ENCODE measurements at regions not wholly inside any gene's neighbourhood (a gene's known extent, or its start where the extent isn't known, plus 50 kb on each side); places are given as distances from the start of the nearest gene placed in this dataset.

- TF ChIP-seq CTCF (IDR thresholded peaks at IDR 0.05; ENCODE audit: insufficient read depth, low read depth, low read length) (no peak), EZH2 (IDR thresholded peaks at IDR 0.05; ENCODE audit: insufficient read depth, low read length) (no peak)
- Mint-ChIP-seq H3K27ac (ENCODE audit: unreplicated experiment) (no peak overlapping the region), H3K27me3 (ENCODE audit: low read depth, unreplicated experiment) (no peaks in the 10 kb centered on the region), H3K9me3 (ENCODE audit: unreplicated experiment) (no peaks in the 10 kb centered on the region), H3K36me3 (ENCODE audit: low read depth, unreplicated experiment) (no peaks in the 10 kb centered on the region), H3K4me3 (ENCODE audit: unreplicated experiment) (no peak overlapping the region), H3K4me1 (ENCODE audit: low read depth, unreplicated experiment) (peaks cover 17% of the 10 kb centered on the region)
- no peaks in the 10 kb centered on the region for H3K9me3 ChIP-seq (ENCODE audit: insufficient read depth, low read depth, low read length)
- no peaks in the 10 kb centered on the region for H3K27me3 ChIP-seq (ENCODE audit: insufficient read depth, low read length)
- peaks cover 14% of the 10 kb centered on the region for H3K4me1 ChIP-seq (ENCODE audit: insufficient read depth, low read length)
- H3K79me2 ChIP-seq (ENCODE audit: insufficient read depth, low read length) = no peaks in the 10 kb centered on the region
- no peaks in the 10 kb centered on the region for H4K20me1 ChIP-seq (ENCODE audit: insufficient read depth, low read length)
- no peak for FAIRE-seq
- no peak overlapping the region for H3K27ac ChIP-seq (ENCODE audit: low read depth, low read length)
- DNase-seq (ENCODE audit: low read depth) = no peak
- no peak overlapping the region for H3K4me3 ChIP-seq (ENCODE audit: insufficient read depth, low read depth, low read length)
- no peaks in the 10 kb centered on the region for H3K36me3 ChIP-seq (ENCODE audit: insufficient read depth, low read length)
- H3K9ac ChIP-seq (ENCODE audit: low read length) = no peak overlapping the region
- H3K4me2 ChIP-seq (ENCODE audit: low read length) = no peak overlapping the region
- H2AFZ ChIP-seq (ENCODE audit: low read depth, low read length) = no peak overlapping the region
These were observed 75.2 kb downstream of the EOMES start for GRCh38 chr3:27646896-27647295.

- no peak for DNase-seq (ENCODE audit: low read depth)
- Histone ChIP-seq H3K4me3 (ENCODE audit: insufficient read depth, low read depth, low read length) (no peak overlapping the region), H3K36me3 (ENCODE audit: insufficient read depth, low read length) (no peaks in the 10 kb centered on the region), H3K27ac (ENCODE audit: low read depth, low read length) (no peak overlapping the region), H3K4me1 (ENCODE audit: insufficient read depth, low read length) (peaks cover 14% of the 10 kb centered on the region), H3K9me3 (ENCODE audit: insufficient read depth, low read depth, low read length) (no peaks in the 10 kb centered on the region), H3K9ac (ENCODE audit: low read length) (no peak overlapping the region), H3K27me3 (ENCODE audit: insufficient read depth, low read length) (no peaks in the 10 kb centered on the region), H4K20me1 (ENCODE audit: insufficient read depth, low read length) (no peaks in the 10 kb centered on the region), H3K79me2 (ENCODE audit: insufficient read depth, low read length) (no peaks in the 10 kb centered on the region), H3K4me2 (ENCODE audit: low read length) (no peak overlapping the region), H2AFZ (ENCODE audit: low read depth, low read length) (no peak overlapping the region)
- H3K27me3 Mint-ChIP-seq (ENCODE audit: low read depth, unreplicated experiment) = no peaks in the 10 kb centered on the region
- H3K4me1 Mint-ChIP-seq (ENCODE audit: low read depth, unreplicated experiment) = peaks cover 17% of the 10 kb centered on the region
- no peak overlapping the region for H3K4me3 Mint-ChIP-seq (ENCODE audit: unreplicated experiment)
- H3K9me3 Mint-ChIP-seq (ENCODE audit: unreplicated experiment) = no peaks in the 10 kb centered on the region
- no peaks in the 10 kb centered on the region for H3K36me3 Mint-ChIP-seq (ENCODE audit: low read depth, unreplicated experiment)
- no peak for FAIRE-seq
- H3K27ac Mint-ChIP-seq (ENCODE audit: unreplicated experiment) = no peak overlapping the region
- no peak for TF ChIP-seq EZH2 (IDR thresholded peaks at IDR 0.05; ENCODE audit: insufficient read depth, low read length)
- TF ChIP-seq CTCF (IDR thresholded peaks at IDR 0.05; ENCODE audit: insufficient read depth, low read depth, low read length) = no peak
These were observed 77.2 kb downstream of the EOMES start for GRCh38 chr3:27644941-27645340.

- no peak for FAIRE-seq
- H3K9ac ChIP-seq (ENCODE audit: low read length) = peak overlapping the region; percentile 26
- H3K4me3 Mint-ChIP-seq (ENCODE audit: unreplicated experiment) = no peak overlapping the region
- H3K9me3 Mint-ChIP-seq (ENCODE audit: unreplicated experiment) = no peaks in the 10 kb centered on the region
- H3K27me3 Mint-ChIP-seq (ENCODE audit: low read depth, unreplicated experiment) = no peaks in the 10 kb centered on the region
- no peaks in the 10 kb centered on the region for H3K9me3 ChIP-seq (ENCODE audit: insufficient read depth, low read depth, low read length)
- H3K4me3 ChIP-seq (ENCODE audit: insufficient read depth, low read depth, low read length) = no peak overlapping the region
- peaks cover 14% of the 10 kb centered on the region for H3K4me1 ChIP-seq (ENCODE audit: insufficient read depth, low read length)
- H3K27me3 ChIP-seq (ENCODE audit: insufficient read depth, low read length) = no peaks in the 10 kb centered on the region
- no peak for TF ChIP-seq EZH2 (IDR thresholded peaks at IDR 0.05; ENCODE audit: insufficient read depth, low read length)
- TF ChIP-seq CTCF (IDR thresholded peaks at IDR 0.05; ENCODE audit: insufficient read depth, low read depth, low read length) = no peak
- H2AFZ ChIP-seq (ENCODE audit: low read depth, low read length) = no peak overlapping the region
- no peak overlapping the region for H3K27ac Mint-ChIP-seq (ENCODE audit: unreplicated experiment)
- peak; percentile 18 for DNase-seq (ENCODE audit: low read depth)
- H3K36me3 Mint-ChIP-seq (ENCODE audit: low read depth, unreplicated experiment) = no peaks in the 10 kb centered on the region
- H4K20me1 ChIP-seq (ENCODE audit: insufficient read depth, low read length) = no peaks in the 10 kb centered on the region
- H3K36me3 ChIP-seq (ENCODE audit: insufficient read depth, low read length) = no peaks in the 10 kb centered on the region
- H3K4me1 Mint-ChIP-seq (ENCODE audit: low read depth, unreplicated experiment) = peaks cover 11% of the 10 kb centered on the region
- H3K27ac ChIP-seq (ENCODE audit: low read depth, low read length) = no peak overlapping the region
- H3K4me2 ChIP-seq (ENCODE audit: low read length) = peak overlapping the region; percentile 72
- no peaks in the 10 kb centered on the region for H3K79me2 ChIP-seq (ENCODE audit: insufficient read depth, low read length)
These were observed 78.8 kb downstream of the EOMES start for GRCh38 chr3:27643355-27643754.

Measured in astrocyte (in vitro differentiated cells and primary cell).